Chondrocyte (in vitro differentiated cells): ENCODE measurements at regions not wholly inside any gene's neighbourhood (a gene's known extent, or its start where the extent isn't known, plus 50 kb on each side); places are given as distances from the start of the nearest gene placed in this dataset.

ENCODE experiments used
- DNase-seq: peaks from one replicate; pipeline ENCODE4 v3.0.0; 2021; ENCODE audit warnings: mixed read lengths, low spot score
- H3K27ac Mint-ChIP-seq: one replicate; pipeline ENCODE4 v1.8.0; 2021; ENCODE audit warnings: mild to moderate bottlenecking, moderate library complexity, mixed read lengths; ENCODE audit not compliant: unreplicated experiment
- H3K27me3 Mint-ChIP-seq: 2 replicates; pipeline ENCODE4 v1.8.0; 2021; ENCODE audit warnings: low read depth, mixed read lengths
- H3K36me3 Mint-ChIP-seq: 2 replicates; pipeline ENCODE4 v1.8.0; 2021; ENCODE audit warnings: low read depth, mixed read lengths
- H3K4me1 Mint-ChIP-seq: 2 replicates; pipeline ENCODE4 v1.8.0; 2021; ENCODE audit warnings: low read depth, mild to moderate bottlenecking, mixed read lengths
- H3K4me3 Mint-ChIP-seq: one replicate; pipeline ENCODE4 v1.8.0; 2021; ENCODE audit warnings: mild to moderate bottlenecking, moderate library complexity, mixed read lengths; ENCODE audit not compliant: unreplicated experiment
- H3K9me3 Mint-ChIP-seq: 2 replicates; pipeline ENCODE4 v1.8.0; 2021; ENCODE audit warnings: low read depth, mixed read lengths
- TF ChIP-seq, protein P1 (sequence below): fragments of 200-600 bp; sonication (generic); IDR thresholded peaks from 2 replicates; pipeline ENCODE4 v1.5.0; 2021; ENCODE audit warnings: antibody characterized with exemption, mild to moderate bottlenecking, moderate library complexity

DNA sequence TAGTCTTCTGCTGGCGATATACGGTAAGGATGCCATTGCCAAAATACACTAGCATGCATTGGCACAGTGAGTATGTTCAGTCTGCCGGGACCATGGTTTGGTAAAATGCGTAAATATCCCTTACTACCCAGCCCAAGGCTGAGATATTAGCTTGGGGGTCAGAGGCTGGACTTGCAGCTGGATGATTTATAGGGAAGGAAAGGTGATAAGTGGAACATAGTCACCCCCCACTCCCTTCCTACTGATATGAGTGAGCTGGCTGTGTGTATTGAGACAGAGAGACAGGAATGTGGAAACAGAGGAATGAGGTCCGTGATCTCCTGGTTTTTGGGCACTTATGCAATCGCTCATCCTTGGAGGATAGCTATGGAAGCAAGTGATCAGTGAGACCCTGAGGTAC, 642.8 kb downstream of the KCNT2 start:
- Mint-ChIP-seq H3K27me3 (no peaks in the 10 kb centered on the region), H3K4me3 (no peak overlapping the region)

GRCh38 chr1:195965036-195965435, 643.2 kb downstream of the KCNT2 start:
- Mint-ChIP-seq H3K27ac (no peak overlapping the region), H3K27me3 (no peaks in the 10 kb centered on the region), H3K4me1 (no peaks in the 10 kb centered on the region), H3K36me3 (no peaks in the 10 kb centered on the region), H3K4me3 (no peak overlapping the region), H3K9me3 (no peaks in the 10 kb centered on the region)
- TF ChIP-seq, protein P1, sequence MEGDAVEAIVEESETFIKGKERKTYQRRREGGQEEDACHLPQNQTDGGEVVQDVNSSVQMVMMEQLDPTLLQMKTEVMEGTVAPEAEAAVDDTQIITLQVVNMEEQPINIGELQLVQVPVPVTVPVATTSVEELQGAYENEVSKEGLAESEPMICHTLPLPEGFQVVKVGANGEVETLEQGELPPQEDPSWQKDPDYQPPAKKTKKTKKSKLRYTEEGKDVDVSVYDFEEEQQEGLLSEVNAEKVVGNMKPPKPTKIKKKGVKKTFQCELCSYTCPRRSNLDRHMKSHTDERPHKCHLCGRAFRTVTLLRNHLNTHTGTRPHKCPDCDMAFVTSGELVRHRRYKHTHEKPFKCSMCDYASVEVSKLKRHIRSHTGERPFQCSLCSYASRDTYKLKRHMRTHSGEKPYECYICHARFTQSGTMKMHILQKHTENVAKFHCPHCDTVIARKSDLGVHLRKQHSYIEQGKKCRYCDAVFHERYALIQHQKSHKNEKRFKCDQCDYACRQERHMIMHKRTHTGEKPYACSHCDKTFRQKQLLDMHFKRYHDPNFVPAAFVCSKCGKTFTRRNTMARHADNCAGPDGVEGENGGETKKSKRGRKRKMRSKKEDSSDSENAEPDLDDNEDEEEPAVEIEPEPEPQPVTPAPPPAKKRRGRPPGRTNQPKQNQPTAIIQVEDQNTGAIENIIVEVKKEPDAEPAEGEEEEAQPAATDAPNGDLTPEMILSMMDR = no peak
- DNase-seq = no peak

More for the DNA sequence above, 642.8 kb downstream of the KCNT2 start:
- H3K4me1 Mint-ChIP-seq = no peaks in the 10 kb centered on the region
- no peaks in the 10 kb centered on the region for H3K9me3 Mint-ChIP-seq
- no peak overlapping the region for H3K27ac Mint-ChIP-seq
- no peak for DNase-seq
- H3K36me3 Mint-ChIP-seq = no peaks in the 10 kb centered on the region
- TF ChIP-seq, protein P1 = no peak

DNA sequence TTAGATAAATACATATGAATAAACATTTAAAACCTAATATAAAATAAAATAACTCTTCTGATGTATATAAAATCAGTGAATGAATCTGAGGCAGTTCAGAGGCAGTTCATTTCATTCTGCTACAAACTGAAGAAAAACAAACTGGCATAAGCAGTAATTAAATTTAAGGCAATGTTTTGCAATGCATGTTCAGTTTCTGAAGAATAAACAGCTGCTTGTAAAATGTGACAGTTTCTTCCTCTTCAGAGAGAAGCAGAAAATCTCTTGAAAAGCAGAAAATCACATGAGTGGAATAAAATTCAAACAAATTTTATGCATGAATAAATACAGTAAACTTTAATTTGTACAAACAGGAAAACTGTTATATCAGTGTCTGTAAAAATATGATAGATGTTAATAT, 643.7 kb downstream of the KCNT2 start:
- Mint-ChIP-seq H3K4me3 (no peak overlapping the region), H3K9me3 (no peaks in the 10 kb centered on the region), H3K4me1 (no peaks in the 10 kb centered on the region), H3K27ac (no peak overlapping the region), H3K27me3 (no peaks in the 10 kb centered on the region), H3K36me3 (no peaks in the 10 kb centered on the region)
- TF ChIP-seq, protein P1 = no peak
- DNase-seq = no peak

- TF ChIP-seq, protein P1 = no peak
- H3K4me1 Mint-ChIP-seq = no peaks in the 10 kb centered on the region
- no peak for DNase-seq
- no peak overlapping the region for H3K4me3 Mint-ChIP-seq
- no peaks in the 10 kb centered on the region for H3K27me3 Mint-ChIP-seq
- no peaks in the 10 kb centered on the region for H3K36me3 Mint-ChIP-seq
- no peak overlapping the region for H3K27ac Mint-ChIP-seq
- no peaks in the 10 kb centered on the region for H3K9me3 Mint-ChIP-seq
Measured at GRCh38 chr1:195962051-195962450, 646.2 kb downstream of the KCNT2 start.

- Mint-ChIP-seq H3K27ac (no peak overlapping the region), H3K27me3 (no peaks in the 10 kb centered on the region), H3K4me1 (no peaks in the 10 kb centered on the region), H3K36me3 (no peaks in the 10 kb centered on the region), H3K4me3 (no peak overlapping the region), H3K9me3 (no peaks in the 10 kb centered on the region)
- DNase-seq = no peak
- TF ChIP-seq, protein P1 = no peak
Measured at GRCh38 chr1:195960580-195960979, 647.7 kb downstream of the KCNT2 start.
